ENCODE measurements at regions not wholly inside any gene's neighbourhood (a gene's known extent, or its start where the extent isn't known, plus 50 kb on each side); places are given as distances from the start of the nearest gene placed in this dataset.

GRCh38 chr7:12803542-12803941 lies 116.1 kb downstream of the ARL4A start:
- Histone ChIP-seq H3K4me3 (ENCODE audit: low read length) (no peak overlapping the region), H3K27ac (ENCODE audit: low read depth, low read length) (no peak overlapping the region), H3K4me1 (ENCODE audit: insufficient read depth, low read length) (no peaks in the 10 kb centered on the region), H3K27me3 (ENCODE audit: insufficient read depth, low read length, poor library complexity, severe bottlenecking) (no peaks in the 10 kb centered on the region), H3K36me3 (ENCODE audit: insufficient read depth, low read length) (no peaks in the 10 kb centered on the region), H3K9me3 (ENCODE audit: low read length) (no peaks in the 10 kb centered on the region)
- ChIA-PET CTCF (no interaction called here), POLR2A (no interaction called here)
- Mint-ChIP-seq H3K4me3 (no peak overlapping the region), H3K9me3 (no peaks in the 10 kb centered on the region), H3K27ac (no peak overlapping the region), H3K36me3 (no peaks in the 10 kb centered on the region), H3K4me1 (no peaks in the 10 kb centered on the region), H3K27me3 (no peaks in the 10 kb centered on the region)
- DNase-seq: no peak

- Mint-ChIP-seq H3K27me3 (no peaks in the 10 kb centered on the region), H3K4me1 (no peaks in the 10 kb centered on the region), H3K27ac (no peak overlapping the region), H3K9me3 (no peaks in the 10 kb centered on the region), H3K4me3 (no peak overlapping the region), H3K36me3 (no peaks in the 10 kb centered on the region)
- POLR2A ChIA-PET: no interaction called here
- Histone ChIP-seq H3K36me3 (ENCODE audit: insufficient read depth, low read length) (no peaks in the 10 kb centered on the region), H3K4me3 (ENCODE audit: low read length) (no peak overlapping the region), H3K9me3 (ENCODE audit: low read length) (no peaks in the 10 kb centered on the region), H3K4me1 (ENCODE audit: insufficient read depth, low read length) (no peaks in the 10 kb centered on the region), H3K27me3 (ENCODE audit: insufficient read depth, low read length, poor library complexity, severe bottlenecking) (no peaks in the 10 kb centered on the region), H3K27ac (ENCODE audit: low read depth, low read length) (no peak overlapping the region)
- no peak for DNase-seq
- CTCF ChIA-PET: no interaction called here
These were observed 118.1 kb downstream of the ARL4A start for GRCh38 chr7:12805518-12805928.

GRCh38 chr7:12805957-12806356 lies 118.5 kb downstream of the ARL4A start:
- no peak overlapping the region for H3K4me3 ChIP-seq (ENCODE audit: low read length)
- H3K27ac Mint-ChIP-seq: no peak overlapping the region
- no peaks in the 10 kb centered on the region for H3K27me3 Mint-ChIP-seq
- no peaks in the 10 kb centered on the region for H3K4me1 ChIP-seq (ENCODE audit: insufficient read depth, low read length)
- no peaks in the 10 kb centered on the region for H3K36me3 Mint-ChIP-seq
- no peaks in the 10 kb centered on the region for H3K9me3 Mint-ChIP-seq
- no peaks in the 10 kb centered on the region for H3K4me1 Mint-ChIP-seq
- H3K9me3 ChIP-seq (ENCODE audit: low read length): no peaks in the 10 kb centered on the region
- no peak for DNase-seq
- no peak overlapping the region for H3K27ac ChIP-seq (ENCODE audit: low read depth, low read length)
- no peaks in the 10 kb centered on the region for H3K27me3 ChIP-seq (ENCODE audit: insufficient read depth, low read length, poor library complexity, severe bottlenecking)
- H3K4me3 Mint-ChIP-seq: no peak overlapping the region
- H3K36me3 ChIP-seq (ENCODE audit: insufficient read depth, low read length): no peaks in the 10 kb centered on the region
- ChIA-PET POLR2A (no interaction called here), CTCF (no interaction called here)

GRCh38 chr7:12809476-12809875 lies 122.0 kb downstream of the ARL4A start:
- no peak overlapping the region for H3K27ac Mint-ChIP-seq
- H3K27me3 Mint-ChIP-seq: no peaks in the 10 kb centered on the region
- DNase-seq: no peak
- H3K4me1 ChIP-seq (ENCODE audit: insufficient read depth, low read length): no peaks in the 10 kb centered on the region
- no peak overlapping the region for H3K4me3 ChIP-seq (ENCODE audit: low read length)
- no peak overlapping the region for H3K27ac ChIP-seq (ENCODE audit: low read depth, low read length)
- POLR2A ChIA-PET: no interaction called here
- H3K9me3 Mint-ChIP-seq: no peaks in the 10 kb centered on the region
- no peaks in the 10 kb centered on the region for H3K36me3 ChIP-seq (ENCODE audit: insufficient read depth, low read length)
- no peaks in the 10 kb centered on the region for H3K27me3 ChIP-seq (ENCODE audit: insufficient read depth, low read length, poor library complexity, severe bottlenecking)
- CTCF ChIA-PET: no interaction called here
- H3K36me3 Mint-ChIP-seq: peaks cover 0 to 5% (median 0%) of the 10 kb centered on the region in 3 donors
- no peak overlapping the region for H3K4me3 Mint-ChIP-seq
- H3K4me1 Mint-ChIP-seq: no peaks in the 10 kb centered on the region
- no peaks in the 10 kb centered on the region for H3K9me3 ChIP-seq (ENCODE audit: low read length)

GRCh38 chr7:12812111-12812510 lies 124.7 kb downstream of the ARL4A start:
- Mint-ChIP-seq H3K27me3 (no peaks in the 10 kb centered on the region), H3K4me1 (no peaks in the 10 kb centered on the region), H3K4me3 (no peak overlapping the region), H3K9me3 (no peaks in the 10 kb centered on the region), H3K27ac (no peak overlapping the region), H3K36me3 (peaks cover 0 to 5% (median 0%) of the 10 kb centered on the region in 3 donors)
- no peak for DNase-seq
- CTCF ChIA-PET: no interaction called here
- H3K4me1 ChIP-seq (ENCODE audit: insufficient read depth, low read length): no peaks in the 10 kb centered on the region
- POLR2A ChIA-PET: no interaction called here
- no peak overlapping the region for H3K27ac ChIP-seq (ENCODE audit: low read depth, low read length)
- H3K9me3 ChIP-seq (ENCODE audit: low read length): no peaks in the 10 kb centered on the region
- H3K4me3 ChIP-seq (ENCODE audit: low read length): no peak overlapping the region
- no peaks in the 10 kb centered on the region for H3K36me3 ChIP-seq (ENCODE audit: insufficient read depth, low read length)
- H3K27me3 ChIP-seq (ENCODE audit: insufficient read depth, low read length, poor library complexity, severe bottlenecking): no peaks in the 10 kb centered on the region

- Histone ChIP-seq H3K27ac (ENCODE audit: low read depth, low read length) (no peak overlapping the region), H3K9me3 (ENCODE audit: low read length) (no peaks in the 10 kb centered on the region), H3K27me3 (ENCODE audit: insufficient read depth, low read length, poor library complexity, severe bottlenecking) (no peaks in the 10 kb centered on the region), H3K36me3 (ENCODE audit: insufficient read depth, low read length) (no peaks in the 10 kb centered on the region), H3K4me3 (ENCODE audit: low read length) (no peak overlapping the region), H3K4me1 (ENCODE audit: insufficient read depth, low read length) (no peaks in the 10 kb centered on the region)
- POLR2A ChIA-PET: no interaction called here
- Mint-ChIP-seq H3K36me3 (peaks cover 0 to 5% (median 0%) of the 10 kb centered on the region in 3 donors), H3K4me1 (no peaks in the 10 kb centered on the region), H3K27ac (no peak overlapping the region), H3K9me3 (no peaks in the 10 kb centered on the region), H3K27me3 (peaks cover 0 to 7% of the 10 kb centered on the region in 2 donors), H3K4me3 (no peak overlapping the region)
- no peak for DNase-seq
- CTCF ChIA-PET: no interaction called here
These were observed 126.7 kb downstream of the ARL4A start for GRCh38 chr7:12814107-12814506.

- H3K9me3 Mint-ChIP-seq: no peaks in the 10 kb centered on the region
- POLR2A ChIA-PET: no interaction called here
These were observed 127.4 kb downstream of the ARL4A start for GRCh38 chr7:12814828-12815227.

GRCh38 chr7:12815426-12815825 lies 128.0 kb downstream of the ARL4A start:
- Histone ChIP-seq H3K27ac (ENCODE audit: low read depth, low read length) (no peak overlapping the region), H3K4me3 (ENCODE audit: low read length) (no peak overlapping the region), H3K9me3 (ENCODE audit: low read length) (no peaks in the 10 kb centered on the region), H3K36me3 (ENCODE audit: insufficient read depth, low read length) (no peaks in the 10 kb centered on the region), H3K27me3 (ENCODE audit: insufficient read depth, low read length, poor library complexity, severe bottlenecking) (no peaks in the 10 kb centered on the region), H3K4me1 (ENCODE audit: insufficient read depth, low read length) (no peaks in the 10 kb centered on the region)
- ChIA-PET CTCF (no interaction called here), POLR2A (no interaction called here)
- H3K4me1 Mint-ChIP-seq: no peaks in the 10 kb centered on the region
- no peak for DNase-seq
- peaks cover 0 to 5% (median 0%) of the 10 kb centered on the region in 3 donors for H3K36me3 Mint-ChIP-seq
- H3K4me3 Mint-ChIP-seq: no peak overlapping the region
- H3K9me3 Mint-ChIP-seq: no peaks in the 10 kb centered on the region
- peaks cover 0 to 10% of the 10 kb centered on the region in 2 donors for H3K27me3 Mint-ChIP-seq
- no peak overlapping the region for H3K27ac Mint-ChIP-seq

More at GRCh38 chr7:12814828-12815227, 127.4 kb downstream of the ARL4A start:
- CTCF ChIA-PET: no interaction called here
- H3K27me3 Mint-ChIP-seq: peaks cover 0 to 10% of the 10 kb centered on the region in 2 donors
- peaks cover 0 to 5% (median 0%) of the 10 kb centered on the region in 3 donors for H3K36me3 Mint-ChIP-seq
- no peaks in the 10 kb centered on the region for H3K4me1 ChIP-seq (ENCODE audit: insufficient read depth, low read length)
- H3K36me3 ChIP-seq (ENCODE audit: insufficient read depth, low read length): no peaks in the 10 kb centered on the region
- no peaks in the 10 kb centered on the region for H3K27me3 ChIP-seq (ENCODE audit: insufficient read depth, low read length, poor library complexity, severe bottlenecking)
- no peak overlapping the region for H3K27ac Mint-ChIP-seq
- H3K27ac ChIP-seq (ENCODE audit: low read depth, low read length): no peak overlapping the region
- no peak overlapping the region for H3K4me3 Mint-ChIP-seq
- H3K4me1 Mint-ChIP-seq: no peaks in the 10 kb centered on the region
- no peaks in the 10 kb centered on the region for H3K9me3 ChIP-seq (ENCODE audit: low read length)
- no peak overlapping the region for H3K4me3 ChIP-seq (ENCODE audit: low read length)
- DNase-seq: no peak

GRCh38 chr7:12815871-12816270 lies 128.4 kb downstream of the ARL4A start:
- Mint-ChIP-seq H3K36me3 (peaks cover 0 to 5% (median 0%) of the 10 kb centered on the region in 3 donors), H3K27ac (no peak overlapping the region), H3K9me3 (no peaks in the 10 kb centered on the region), H3K4me3 (no peak overlapping the region), H3K4me1 (no peaks in the 10 kb centered on the region), H3K27me3 (peaks cover 0 to 13% of the 10 kb centered on the region in 2 donors)
- no peak for DNase-seq
- no peaks in the 10 kb centered on the region for H3K27me3 ChIP-seq (ENCODE audit: insufficient read depth, low read length, poor library complexity, severe bottlenecking)
- H3K4me1 ChIP-seq (ENCODE audit: insufficient read depth, low read length): no peaks in the 10 kb centered on the region
- ChIA-PET CTCF (no interaction called here), POLR2A (no interaction called here)
- H3K9me3 ChIP-seq (ENCODE audit: low read length): no peaks in the 10 kb centered on the region
- H3K27ac ChIP-seq (ENCODE audit: low read depth, low read length): no peak overlapping the region
- no peak overlapping the region for H3K4me3 ChIP-seq (ENCODE audit: low read length)
- no peaks in the 10 kb centered on the region for H3K36me3 ChIP-seq (ENCODE audit: insufficient read depth, low read length)

Data from CD8-positive, alpha-beta memory T cell (primary cell).